COR-L47 (cell line): ENCODE measurements at regions not wholly inside any gene's neighbourhood (a gene's known extent, or its start where the extent isn't known, plus 50 kb on each side); places are given as distances from the start of the nearest gene placed in this dataset.
"Not testable (repeated sequence)": the region's sequence is repeated elsewhere in the genome, so short reads cannot be mapped to it uniquely, and the experiment has no call there.

Source experiments
- DNase-seq: peaks from one replicate; lab custom pipeline; 2025; lab: John Stamatoyannopoulos, UW

DNA sequence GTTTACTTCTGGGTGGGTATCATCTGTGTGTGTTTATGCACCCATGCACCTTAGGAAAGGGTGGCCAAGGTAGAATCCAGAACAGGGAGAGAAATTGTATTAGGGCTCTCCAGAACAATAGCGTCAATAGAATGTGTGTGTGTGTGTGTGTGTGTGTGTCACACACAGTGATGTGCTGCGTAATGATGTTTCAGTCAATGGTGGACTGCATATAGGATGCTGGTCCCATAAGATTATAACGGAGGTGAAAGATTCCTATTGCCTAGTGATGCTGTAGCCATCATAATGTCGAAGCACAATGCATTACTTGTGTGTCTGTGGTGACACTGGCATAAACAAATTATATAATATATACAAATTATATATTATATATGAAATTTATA, 69.3 kb upstream of the PRR23C start:
- DNase-seq, result no peak

DNA sequence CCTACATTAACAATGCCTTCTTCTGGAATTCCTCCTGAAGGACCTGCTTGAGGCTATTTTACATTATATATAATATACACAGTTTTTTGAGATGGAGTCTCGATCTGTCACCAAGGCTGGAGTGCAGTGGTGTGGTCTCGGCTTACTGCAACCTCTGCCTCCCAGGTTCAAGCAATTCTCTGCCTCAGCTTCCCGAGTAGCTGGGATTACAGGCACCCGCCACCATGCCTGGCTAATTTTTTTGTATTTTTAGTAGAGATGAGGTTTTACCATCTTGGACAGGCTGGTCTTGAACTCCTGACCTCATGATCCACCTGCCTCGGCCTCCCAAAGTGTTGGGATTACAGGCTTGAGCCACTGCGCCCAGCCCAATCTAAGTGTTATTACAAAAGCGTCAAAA, 71.9 kb upstream of the PRR23C start:
- not testable (repeated sequence) for DNase-seq

DNA sequence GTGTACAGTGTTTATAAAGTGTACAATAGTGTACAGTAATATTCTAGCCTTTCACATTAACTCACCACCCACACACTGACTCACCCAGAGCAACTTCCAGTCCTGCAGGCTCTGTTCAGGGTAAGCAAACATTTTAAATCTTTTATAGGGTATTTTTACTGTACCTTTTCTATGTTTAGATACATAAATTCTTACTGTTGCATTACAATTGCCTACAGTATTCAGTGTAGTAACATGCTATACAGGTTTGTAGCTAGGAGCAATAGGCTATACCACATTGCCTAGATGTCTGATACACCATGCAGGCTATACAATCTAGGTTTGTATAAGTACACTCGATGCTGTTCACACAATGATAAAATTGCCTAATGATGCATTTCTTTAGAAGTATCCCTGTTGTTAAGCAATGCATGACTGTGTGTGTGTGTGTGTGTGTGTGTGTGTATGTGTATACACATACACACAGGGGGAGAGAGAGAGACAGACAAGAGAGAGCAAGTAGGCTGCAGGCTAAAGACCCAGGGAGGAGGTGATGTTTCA, 72.5 kb upstream of the PRR23C start:
- no peak for DNase-seq

DNA sequence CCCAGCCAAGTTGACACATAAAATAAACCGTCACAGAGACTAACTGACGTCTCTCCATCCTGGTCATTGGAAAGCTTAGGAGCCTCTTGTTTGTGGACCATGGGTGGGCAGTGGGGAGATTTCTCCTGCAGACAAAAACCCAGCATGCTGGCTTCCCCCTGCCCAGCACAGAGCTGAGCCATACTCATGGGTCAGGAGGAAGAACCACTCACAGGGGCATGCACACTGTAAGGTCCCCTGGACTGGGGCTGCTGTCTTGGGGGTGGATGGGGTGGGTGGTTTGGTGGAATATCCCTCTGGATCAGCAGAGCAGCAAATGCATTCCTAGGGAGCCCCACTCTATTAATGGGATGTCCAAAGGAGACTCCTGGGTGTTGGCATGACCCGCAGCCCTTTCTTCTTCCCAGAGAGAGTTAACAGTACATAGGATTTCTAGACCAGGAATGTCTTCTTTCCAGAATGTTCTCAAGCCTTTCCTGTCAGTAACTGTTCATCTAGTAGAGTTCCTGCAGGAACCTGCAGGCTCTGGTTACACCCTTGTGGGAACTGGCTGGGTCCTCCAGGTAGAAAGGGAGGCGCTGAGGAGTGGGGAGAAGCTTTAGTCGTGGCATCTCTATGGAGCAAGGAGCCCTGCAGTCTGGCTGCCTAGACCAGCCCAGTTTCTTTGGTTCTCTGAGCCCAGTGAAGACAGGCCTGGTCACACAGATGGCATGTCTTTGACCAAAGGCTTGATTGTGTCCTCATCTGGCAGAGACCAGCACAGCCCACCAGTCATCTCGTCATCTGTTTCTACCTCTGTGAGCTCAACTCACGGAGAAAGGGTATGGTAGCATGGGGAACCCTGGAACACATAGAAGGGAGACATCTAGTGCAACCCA, 73.4 kb upstream of the PRR23C start:
- DNase-seq, result no peak

DNA sequence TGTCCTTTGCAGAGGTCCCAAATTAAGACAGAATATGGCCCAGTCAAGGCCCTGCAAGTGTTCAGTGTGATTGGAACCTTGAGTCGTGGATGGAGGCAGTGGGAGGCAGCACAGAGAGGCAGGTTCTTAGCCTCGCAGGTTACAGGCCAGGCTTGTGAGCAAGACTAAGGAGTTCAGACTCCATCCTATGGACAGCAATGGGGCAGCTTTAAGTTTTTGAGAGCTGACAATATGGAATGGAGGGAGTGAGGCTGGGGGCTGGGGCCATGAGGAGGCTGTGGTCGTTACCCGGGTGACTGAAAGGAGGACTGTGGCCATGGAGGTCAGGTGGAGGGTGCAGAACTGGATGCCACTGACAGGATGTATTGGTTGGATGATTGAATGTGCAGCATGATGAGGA, 74.1 kb upstream of the PRR23C start:
- DNase-seq, result no peak

DNA sequence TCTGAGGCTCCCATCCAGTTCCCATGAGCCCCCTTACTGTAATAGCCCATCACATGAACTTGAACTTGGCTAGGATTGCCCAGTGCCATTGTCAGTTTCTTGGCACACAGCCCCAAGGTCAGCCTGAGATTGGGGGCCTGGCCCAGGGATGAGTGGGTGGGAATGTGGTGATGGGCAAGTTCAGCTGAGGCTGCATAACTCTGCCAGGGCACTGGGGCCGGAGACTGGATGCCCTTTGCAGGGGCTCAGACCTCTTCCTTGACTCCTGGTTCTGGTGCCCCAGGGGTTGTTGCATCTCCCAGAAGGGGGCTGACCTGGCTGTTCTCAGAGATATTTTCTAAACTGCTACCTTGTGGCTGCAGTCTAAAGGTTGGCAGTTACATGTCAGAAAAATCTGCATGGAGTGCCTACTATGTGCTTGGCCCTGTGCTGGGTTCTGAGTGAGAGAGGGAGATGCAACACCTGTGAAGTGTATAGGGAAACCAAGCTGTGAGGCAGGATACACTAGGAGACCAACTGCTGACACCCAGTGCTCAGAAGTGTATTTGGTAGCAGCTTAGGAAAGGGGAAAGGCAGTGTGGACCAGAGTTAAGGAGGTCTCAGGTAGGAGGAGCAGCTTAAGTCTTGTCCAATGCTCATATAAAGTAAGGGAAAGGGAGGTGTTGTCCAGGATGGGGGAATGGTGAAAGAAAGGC, 74.8 kb upstream of the PRR23C start:
- no peak for DNase-seq

DNA sequence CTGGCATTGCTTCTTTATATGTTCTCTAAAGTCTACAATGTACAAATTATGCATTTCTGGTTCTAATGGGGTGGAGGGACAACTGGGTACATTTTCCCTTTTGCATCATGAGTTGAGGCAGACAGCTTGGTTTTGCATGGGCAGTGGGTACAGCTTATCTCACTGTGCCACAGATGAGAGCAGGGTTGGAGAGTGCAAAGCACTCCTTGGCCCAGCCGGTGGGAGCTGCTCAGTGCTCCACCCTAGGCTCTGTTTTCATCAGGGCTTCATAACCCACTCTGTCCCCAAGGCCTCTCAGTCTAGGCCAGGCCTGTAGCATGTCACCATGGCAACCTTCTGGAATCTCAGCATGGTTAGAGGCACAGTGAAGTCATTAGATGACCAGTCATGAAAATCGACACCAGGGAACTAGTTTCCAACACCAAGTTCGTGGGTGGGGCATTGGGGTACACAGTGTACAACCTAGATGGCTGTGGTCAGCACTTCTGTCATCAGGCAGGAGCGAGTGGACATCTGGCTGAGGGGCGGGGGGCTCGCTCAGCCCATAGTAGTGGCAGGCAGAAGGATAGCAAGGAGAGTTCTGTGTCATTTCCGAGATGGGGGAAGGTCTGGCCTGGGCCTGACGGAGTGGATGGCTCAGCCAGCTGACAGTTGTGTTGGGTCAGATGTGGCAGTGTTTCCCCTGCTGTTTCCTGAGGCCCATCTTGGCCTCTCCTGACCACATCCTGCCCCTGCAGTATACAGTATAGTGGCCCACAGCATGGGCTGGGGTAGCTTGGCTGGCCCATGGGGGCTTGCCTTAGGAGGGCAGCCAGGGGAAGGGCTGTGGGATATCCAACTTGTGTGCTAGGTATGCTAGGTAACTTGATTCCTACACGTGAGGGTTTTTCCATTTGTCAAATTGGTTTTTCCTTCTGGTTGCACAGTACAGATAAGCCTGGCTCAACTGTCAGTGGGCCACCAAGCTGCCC, 75.7 kb upstream of the PRR23C start:
- peak; percentile 22 for DNase-seq

DNA sequence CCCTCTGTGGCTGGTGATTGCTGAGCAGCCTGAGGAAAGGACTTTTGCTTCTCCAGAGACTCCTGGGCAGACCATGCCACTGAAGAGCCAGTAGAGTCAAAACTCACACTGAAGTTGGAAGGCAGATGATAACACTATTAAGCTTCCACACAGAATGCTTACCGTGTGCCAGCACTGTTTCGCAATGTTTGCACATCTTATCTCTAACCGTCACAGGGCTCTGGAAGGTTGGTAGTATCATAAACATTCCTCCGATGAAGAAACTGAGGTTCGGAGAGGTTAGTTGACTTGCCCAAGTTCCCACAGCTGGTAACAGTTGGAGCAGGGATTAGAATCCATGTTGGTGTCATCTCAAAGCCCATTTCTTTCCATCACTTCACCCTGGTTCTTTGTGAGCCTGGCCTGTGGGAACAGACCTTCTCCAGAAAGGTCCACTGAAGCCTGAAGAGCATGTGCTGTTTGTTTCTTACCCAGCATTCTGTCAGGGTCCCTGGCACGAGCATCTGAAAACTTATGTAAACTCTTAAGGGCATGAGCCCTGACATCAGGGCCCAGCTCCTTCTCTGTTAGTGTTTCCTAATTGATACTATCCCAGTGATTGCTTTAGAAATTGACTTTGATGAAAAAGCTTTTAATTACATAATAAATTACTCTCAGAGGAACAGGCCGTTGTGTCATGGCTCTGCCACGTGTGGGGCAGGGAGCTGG, 77.0 kb upstream of the PRR23C start:
- DNase-seq, result no peak

DNA sequence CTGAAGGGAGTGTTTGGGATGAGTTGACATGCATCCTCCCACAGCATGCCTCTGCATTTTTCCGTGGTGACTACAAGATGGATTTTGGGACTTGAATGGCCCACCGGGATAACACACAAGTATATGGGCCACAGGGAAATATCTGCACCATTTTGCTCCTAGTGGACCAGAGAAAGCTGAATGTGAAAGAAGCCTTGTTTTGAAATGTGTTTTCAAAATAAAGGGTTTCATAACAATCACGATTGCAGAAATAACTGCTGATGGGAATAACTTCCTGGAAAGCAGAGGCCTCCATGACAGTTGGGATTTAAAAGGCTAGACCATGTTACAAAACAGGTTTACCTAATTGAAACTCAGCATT, 77.5 kb upstream of the PRR23C start:
- no peak for DNase-seq

DNA sequence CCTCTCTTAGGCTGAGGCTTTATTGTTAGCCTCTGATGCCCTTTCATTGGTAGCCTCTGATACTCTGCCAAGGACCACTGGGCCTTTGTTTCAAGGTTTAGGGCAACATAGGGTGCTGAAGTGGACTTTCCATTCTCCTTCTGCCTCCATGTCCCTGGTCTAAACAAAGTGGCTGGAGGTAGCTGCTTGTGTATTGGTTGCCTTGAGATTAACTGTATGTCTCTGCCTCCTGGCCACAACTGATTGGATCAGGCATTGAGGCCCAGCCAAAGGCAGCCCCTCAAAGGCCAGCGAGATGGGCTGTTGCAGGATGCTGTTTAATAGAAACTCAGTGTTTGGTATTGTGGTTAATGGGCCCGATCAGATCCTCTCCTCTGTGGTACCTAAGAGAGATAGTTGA, 77.9 kb upstream of the PRR23C start:
- DNase-seq, result no peak

DNA sequence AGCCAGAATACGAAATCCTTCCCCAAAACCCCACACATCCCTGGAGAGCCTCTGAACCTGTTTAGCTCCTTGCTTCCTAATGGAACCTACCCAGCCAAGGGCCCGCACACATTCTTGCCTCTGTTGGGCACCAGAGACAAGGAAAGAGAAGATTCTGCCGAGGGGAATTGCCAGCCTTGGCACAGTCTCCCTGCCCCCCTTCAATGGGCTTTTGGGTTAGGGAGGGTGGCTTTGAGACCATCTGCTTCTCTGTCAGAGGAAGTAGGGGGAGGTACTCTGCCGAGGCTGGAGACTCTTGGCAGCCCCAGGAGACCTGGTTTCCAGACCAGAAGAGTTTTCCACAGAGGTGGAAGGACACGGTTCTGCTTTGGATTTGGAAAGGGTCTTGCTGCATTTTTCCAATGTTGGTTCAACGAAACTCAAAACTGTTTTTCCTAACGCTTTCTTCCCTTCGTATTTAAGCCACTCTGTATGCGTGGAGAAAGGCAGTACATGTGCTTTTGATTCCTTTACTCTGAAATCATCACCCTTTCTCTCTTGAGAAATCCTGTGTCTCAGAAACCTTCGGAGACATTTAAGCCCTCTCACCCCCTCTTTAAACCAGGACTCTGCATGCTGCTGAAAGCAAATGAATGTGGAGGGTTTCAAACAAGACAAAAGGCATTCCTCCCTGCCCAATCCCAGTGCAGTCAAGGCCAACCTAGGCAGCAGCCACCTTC, 78.8 kb upstream of the PRR23C start:
- no peak for DNase-seq

DNA sequence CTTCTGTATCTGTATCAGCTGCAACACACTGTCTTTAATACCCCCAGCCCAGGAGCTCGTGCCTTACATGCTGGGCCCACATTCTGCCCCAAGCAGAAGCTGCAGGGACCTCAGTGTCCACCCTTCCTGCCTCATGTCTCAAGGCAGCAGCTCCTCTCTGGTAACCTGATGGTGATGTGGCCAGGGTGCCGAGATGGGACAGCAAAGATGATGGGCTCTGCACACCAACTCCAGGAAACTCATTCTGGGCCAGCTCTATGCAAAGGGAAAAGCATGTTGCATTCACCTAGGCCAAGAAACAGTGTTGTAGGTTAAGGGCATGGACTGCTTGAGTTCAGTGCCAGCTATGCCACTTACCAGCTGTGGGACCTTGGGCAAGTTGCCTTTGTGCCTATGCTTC, 79.5 kb upstream of the PRR23C start:
- no peak for DNase-seq

DNA sequence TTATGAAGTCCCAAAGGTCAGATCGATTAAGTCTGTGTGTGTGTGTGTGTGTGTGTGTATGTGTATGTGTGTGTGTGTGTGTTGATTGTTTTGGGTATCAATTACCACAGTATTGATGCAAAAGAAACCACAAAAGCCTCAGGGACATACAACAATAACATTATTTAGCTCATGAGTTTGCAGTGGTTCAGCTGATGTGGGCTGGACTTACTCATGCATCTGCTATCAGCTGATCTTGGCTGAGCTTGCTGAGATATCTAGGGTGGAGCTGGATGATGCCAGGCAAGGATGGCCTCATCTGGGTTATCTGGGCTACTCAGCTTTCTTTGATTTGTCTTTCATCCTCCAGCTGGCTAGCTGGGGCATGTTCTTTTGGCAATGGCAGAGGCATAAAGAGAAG, 82.4 kb upstream of the PRR23C start:
- DNase-seq, result no peak

DNA sequence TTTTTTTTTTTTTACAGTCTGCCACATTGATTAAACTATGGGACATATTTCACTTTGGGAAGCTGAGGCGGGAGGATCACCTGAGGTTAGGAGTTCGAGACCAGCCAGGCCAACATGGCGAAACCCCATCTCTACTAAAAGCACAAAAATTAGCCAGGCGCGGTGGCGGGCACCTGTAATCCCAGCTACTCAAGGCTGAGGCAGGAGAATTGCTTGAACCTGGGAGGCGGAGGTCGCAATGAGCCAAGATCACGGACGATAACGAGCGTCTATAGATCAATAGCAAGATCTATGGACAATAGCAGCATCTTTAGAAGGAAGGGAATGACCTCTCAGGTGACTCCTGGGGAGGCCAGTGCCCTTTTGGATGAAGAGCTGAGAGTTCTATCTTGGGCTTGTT, 82.9 kb upstream of the PRR23C start:
- not testable (repeated sequence) for DNase-seq

DNA sequence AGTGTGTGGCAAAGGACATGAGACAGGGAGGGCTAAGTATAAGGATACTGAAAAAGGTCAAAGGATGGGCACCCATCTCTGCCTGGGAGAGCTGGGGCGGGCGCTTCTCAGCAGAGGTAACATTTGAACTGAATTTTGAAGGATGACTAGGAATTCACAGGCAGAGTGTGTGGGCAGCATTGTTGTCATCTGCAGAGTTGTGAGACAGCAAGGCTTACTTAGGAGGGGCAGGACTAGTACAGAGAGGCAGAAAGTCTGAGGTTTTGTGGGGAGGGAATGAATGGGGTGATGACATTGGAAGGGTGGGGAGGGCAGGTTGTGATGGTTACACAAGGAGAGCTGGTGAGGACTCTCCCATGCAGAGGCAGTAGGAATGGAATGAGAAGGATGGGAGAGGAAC, 84.1 kb upstream of the PRR23C start:
- DNase-seq, result no peak

DNA sequence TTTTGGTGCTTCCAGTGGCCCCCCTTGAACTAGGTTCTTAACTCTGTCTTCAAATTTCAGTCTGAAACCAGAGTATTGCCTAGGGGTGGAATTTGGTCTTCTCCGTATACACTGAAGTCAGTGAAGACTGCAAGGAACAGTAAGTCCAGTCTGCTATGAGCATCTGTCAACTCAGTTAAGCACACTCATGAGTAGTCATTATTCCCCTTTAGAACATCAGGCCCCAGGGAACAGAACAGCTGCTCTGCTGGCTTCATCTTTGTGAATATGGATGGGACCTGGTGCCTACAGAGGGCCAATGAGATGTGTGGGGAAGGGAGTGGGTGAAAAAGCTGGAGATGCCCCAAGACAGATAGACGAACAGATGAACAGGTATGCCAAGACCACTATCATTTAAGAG, 85.2 kb upstream of the PRR23C start:
- no peak for DNase-seq

DNA sequence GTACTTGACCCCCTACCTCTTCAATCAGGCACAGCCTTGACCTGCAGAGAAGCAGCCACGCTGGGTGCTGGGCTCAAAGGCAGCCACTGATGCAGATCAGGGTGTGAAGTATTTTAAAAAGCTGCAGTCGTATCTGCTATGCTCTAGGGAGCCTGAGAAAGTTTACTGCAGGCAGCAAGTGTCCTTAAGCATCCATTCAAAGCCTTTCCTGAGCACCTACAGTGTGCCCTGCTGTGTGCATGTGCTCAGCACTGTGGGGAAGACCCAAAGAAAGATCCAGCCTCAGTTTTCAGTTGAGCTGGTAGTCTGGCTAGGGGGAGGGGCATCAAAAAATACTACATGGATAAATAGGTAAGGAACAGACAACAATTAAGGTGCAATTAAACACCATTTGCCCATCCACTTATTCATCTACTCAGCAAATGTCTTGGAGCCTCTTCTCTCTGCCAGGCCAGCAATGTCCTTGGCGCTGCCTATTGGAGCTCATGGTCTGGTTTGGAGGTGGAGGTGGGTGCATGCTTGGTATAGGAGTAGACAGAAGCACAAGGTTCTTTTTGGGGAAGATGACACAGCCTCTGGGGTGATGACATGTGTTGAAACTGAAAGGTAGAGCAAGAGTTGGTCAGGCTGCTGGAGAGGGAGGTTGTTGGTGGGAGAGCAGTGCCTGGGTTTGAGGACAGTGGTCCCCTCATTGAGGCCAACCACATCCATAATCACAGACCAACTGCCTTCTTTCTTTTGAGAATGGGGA, 85.9 kb upstream of the PRR23C start:
- DNase-seq, result no peak

DNA sequence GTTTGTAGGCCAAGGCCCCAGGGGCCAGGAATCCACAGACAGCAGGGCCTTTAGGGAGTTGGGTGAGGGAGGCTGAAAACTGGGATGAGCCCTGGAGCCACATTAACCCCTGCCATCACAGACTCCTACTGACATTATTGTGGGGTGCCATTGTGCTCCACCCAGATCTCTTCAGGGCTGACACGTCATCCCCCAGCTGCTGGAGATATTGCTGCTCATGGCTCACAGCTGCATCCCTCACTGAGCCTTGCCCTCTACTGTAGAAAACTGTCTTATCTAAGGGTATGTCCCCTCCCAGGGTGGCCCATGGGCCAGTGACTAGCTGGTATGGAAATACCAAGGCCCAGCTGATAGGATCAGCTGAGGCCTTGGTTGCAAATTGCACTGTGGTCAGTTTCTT, 87.3 kb upstream of the PRR23C start:
- no peak for DNase-seq

DNA sequence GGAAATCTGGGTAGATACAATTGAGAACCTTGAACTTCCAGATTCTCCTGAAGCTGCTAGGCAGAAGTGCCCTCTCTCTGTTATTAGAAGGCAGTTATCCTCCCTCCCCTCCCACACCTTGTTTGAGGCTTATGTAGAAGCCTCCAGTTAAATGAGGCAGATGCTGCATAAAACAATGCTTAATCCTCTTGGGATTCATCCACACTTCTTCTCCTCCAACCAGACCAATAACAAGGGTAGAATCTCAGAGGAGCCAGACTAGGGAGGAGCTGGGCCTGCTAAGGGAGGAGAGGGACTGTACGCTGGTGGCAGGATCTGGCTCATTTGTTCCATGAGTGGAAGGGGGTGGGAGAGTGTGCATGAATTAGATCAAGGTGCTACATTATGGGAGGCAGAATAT, 88.3 kb upstream of the PRR23C start:
- no peak for DNase-seq

DNA sequence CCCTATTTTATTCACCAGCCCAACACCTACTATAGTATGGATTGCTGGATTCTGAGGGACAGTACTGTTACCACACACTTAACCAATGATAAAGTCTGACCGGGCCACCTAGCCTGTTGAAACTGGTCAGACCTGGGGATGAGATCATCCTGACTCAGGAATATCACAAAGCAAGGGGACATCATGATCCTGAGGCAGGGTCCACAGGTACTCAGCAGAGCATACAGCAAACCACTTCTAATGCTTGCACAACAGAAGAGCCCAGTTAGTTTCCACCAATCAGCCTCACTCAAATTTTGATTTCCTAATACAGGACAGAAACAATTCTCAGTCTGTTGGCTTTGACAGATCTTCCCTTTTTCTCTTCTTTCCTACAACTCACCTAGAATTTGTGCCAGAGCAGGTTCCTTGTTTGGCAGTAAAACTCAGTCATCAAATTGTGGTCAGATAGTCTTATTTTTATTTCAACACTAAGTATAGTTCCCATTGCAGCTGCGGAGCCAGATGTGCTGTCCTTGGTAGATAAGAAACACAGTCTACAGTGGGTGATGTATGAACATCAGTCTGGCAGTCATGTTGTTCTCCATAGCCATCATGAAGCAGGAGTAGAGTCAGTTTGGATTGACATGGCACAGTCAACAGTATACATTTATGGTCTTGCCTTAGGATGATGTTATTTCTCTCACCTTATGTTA, 90.1 kb upstream of the PRR23C start:
- no peak for DNase-seq
